HG02623 (cell line): ENCODE measurements at regions not wholly inside any gene's neighbourhood (a gene's known extent, or its start where the extent isn't known, plus 50 kb on each side); places are given as distances from the start of the nearest gene placed in this dataset.

Experiments used
- ATAC-seq: cut with Tn5 transposase; IDR thresholded peaks from one replicate; pipeline ENCODE4 v1.9.1; 2021; ENCODE audit warnings: moderate library complexity; ENCODE audit not compliant: unreplicated experiment

DNA sequence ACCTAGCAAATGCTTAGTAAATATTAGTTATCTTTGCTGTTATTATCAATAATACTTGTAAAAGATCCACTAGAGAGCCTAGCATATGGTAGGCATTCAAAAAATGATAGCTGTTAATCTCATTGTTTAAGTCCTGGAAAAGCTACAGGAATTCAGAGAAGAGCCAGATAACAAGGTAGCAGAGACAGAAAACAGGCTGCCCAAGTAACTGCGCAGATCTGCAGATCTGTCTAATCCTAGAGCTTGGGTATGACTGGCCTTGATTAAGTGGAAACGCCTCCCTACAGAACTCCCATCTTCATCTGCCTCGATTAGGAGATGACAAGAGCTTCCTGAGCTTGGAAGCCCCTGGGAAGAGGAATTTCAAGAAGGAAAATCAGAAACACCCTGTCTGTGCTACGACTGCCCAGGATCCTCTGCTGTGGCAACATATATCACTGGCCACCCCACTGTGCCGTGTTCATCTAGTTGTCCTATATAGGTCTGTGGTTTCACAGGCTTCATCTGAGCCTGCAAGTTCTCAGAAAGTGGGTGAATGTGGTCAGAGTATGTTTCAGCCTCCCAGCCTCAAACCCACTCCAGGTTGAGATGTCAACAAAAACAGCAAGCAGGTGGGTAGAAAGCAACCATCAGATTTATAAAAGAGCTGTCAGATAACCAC, 151.5 kb upstream of the PKDCC start:
- peak; percentile 87 for ATAC-seq

DNA sequence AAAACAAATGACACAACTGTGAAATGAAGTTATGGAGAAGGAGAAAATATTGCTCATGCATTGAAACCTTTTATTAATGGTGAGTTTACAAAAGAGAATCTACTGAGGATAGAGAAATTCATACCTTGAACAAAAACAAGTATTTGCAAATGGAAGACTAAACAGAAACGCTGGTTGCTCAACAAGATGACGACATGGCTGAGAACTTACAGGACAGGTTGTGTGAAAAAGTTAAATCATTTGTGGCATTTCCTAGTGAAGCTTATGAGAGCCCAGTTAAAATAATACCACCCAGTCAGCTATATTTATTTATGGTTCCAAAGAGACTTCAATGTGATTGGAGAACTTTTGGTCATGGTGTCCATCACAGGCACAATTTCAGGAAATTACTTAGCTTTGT, 148.6 kb upstream of the PKDCC start:
- ATAC-seq, result no peak

DNA sequence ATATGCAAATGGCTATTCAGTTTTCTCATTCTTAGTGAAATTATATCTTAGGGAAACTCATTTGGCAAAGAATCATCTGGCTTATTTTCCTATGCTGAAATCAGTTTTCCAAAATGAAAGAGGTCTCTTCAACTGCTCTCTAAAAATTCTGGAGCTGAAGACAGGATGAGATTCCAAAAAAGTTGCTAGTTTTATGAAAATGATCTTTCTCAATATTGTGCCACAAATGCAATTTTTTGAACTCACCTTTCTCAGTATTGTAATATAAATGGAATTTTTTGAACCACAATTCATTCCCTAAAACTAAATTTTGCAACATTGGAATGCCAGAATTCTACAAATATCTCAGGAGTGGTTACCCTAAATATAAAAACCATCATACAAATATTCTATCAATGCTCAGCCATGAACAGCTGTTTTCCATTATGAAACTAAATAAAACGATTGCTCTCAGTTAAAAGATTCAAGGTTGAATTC, 147.7 kb upstream of the PKDCC start:
- ATAC-seq, result no peak

DNA sequence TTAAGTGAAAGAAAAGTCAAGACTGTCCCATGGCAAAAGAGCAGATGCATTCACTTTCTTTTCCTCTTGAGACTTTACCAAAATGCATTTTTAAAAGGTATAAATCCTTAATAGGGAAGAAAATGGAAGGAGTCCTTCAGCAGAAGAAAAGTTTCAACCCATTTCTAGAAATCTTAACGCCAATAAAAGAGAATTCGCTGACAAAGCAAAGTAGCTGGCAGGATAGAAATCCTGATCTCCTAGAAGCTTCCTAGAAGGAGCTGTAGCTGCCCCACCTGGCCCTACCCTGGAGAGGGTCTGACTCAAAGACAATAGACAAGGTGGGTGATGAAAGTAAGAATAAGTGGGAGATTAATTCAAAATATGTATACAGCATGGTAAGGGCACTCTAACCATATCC, 144.9 kb upstream of the PKDCC start:
- ATAC-seq, result no peak

DNA sequence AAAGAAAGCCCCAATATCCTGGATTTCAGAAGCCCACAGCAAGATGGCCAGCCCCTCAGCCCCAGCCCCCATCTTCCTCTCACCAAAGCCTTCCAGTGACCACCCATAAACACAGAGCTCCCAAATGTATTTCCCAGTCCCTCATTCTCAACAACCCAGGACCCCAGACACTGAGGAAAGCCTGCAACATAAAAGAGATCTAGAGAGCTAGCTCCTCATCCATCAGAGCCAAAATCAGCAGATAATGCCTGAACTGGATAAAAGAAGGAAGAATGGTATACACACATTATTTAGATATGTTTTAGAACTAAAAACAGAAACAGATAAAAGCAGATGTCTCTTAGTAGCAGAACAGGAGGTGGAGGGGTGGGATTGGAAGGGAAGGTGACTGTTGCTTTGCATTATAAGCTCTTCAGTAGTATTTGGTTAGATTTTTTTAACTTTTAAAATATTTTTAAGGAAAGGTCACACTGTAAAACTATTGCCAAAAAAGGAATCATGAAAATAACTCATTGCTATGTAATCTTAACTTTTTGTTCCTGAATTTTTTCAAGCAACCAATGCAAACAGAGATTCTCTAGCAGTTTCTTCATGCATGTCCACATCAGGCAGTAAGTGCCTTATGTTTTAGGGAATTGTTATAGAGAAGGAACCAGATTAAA, 144.2 kb upstream of the PKDCC start:
- no peak for ATAC-seq

DNA sequence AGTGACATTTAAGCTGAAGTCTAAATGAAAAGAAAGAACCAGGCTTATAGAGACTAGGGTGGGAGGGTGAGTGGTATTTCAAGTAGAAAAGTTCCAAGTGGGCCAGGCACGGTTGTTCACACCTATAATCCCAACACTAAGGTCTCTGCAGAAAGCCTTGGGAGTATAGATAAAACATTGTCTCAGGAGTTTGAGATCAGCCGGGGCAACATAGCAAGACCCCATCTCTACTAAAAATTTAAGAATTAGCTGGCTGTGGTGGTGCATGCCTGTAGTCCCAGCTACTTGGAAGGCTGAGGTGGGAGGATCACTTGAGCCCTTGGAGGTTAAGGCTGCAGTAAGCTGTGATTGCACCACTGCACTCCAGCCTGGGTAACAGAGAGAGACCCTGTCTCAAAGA, 143.4 kb upstream of the PKDCC start:
- ATAC-seq, result no peak

DNA sequence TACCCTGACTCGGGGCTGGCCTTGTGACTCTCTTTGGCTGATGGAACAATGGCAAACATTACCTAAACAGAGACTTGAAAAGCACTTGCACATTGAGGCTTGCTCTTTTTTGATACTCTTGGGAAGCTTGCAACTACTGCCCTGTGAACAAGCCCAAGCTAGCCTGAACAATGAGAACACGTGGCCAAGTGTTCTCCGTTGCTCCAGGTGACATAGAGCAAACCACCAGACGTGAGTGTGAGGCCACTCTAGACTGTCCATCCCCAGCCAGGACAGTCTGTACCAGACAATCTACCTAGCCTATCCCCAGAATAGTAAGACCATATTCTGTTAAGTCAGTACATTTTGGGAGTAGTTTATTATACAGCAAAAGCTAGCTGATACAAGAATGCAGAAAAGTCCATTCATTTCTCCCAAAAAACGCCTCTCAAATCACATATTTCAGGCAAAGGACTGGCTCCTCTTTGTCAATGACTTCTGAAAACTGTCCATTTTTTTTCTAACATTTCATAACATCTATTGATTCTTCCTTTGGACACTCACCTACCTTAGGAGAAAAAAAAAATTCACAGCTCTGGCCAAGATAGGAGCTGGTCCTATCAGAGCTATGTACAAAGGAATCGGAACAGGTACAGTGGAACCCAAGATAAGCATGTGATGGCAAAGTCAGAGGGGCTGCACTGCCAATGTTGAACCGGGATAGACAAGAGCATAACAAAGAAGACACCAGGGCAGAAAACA, 142.1 kb upstream of the PKDCC start:
- ATAC-seq, result no peak

DNA sequence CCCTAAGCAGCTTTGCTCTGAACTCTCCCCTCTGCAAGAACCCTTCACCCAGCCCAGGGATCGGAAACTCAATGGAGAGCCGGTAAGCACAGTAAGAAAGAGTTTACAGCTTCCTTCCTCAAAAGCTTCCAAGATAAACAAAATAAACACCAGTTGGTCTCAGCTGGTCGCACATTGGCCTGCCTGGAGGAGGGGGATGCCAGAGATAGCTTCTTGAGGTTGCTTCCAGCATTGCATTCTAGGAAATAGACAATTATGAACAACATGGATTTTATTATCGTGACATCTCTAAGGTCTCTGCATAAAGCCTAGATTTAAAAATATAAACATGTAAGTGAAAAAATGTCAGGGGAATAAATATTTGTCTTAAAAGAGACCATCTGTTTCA, 141.5 kb upstream of the PKDCC start:
- no peak for ATAC-seq

DNA sequence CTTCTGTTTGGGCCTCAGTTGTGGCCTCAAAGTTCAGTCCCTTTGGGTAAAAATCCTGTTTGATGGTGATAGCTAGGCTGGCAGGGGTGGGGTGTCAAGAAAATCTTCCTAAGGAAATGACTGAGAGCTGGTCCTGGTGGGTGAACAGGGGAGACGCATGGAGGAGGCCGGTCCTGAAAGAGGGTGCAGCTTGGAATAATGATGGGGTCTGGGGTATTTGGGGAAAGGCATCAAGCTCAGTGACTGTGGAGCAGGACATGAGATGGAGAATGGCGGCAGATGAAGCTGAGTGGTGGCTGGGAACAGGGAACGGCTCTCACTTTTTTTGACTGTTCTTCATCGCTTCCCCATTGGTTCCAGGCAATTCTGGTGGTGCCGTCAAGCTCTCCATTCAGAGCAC, 140.7 kb upstream of the PKDCC start:
- no peak for ATAC-seq

DNA sequence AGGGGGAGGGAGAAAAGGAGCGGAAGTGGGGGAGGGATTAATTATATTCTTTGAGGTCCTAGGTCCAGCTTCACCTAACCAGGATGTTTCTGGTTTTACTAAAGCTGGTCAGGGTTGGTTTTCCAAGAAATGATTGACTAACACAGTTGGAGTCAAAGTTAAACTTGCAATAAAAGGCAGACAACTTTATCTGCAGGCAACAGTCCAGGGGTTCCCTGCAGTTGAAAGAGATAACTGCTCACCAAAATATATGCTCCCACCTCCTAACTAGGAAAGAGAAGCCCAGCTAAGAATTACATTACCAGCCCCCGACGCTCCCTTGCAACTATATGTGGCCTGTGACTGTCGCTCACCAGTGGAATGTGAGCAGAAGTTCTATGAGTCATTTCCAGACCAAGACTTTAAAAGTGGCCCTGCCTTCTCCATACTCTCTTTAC, 140.0 kb upstream of the PKDCC start:
- no peak for ATAC-seq

DNA sequence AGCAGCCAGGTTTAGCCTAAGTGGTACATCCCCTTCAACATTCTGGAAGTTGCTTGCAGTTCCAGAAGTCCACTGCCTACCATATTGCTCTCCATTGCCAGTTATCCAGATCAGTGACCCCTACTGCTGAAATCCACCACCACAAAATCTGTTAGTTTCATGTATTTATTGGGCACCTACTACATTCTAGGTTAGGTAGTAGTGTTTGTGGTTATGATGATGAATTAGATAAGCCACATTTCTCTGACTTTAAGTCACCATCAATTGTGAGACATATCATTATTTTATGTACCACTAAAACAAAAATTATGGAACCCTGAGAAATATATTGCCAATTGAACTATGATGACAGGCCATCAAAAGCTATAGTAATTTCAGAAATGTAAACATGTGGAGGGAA, 139.5 kb upstream of the PKDCC start:
- no peak for ATAC-seq

DNA sequence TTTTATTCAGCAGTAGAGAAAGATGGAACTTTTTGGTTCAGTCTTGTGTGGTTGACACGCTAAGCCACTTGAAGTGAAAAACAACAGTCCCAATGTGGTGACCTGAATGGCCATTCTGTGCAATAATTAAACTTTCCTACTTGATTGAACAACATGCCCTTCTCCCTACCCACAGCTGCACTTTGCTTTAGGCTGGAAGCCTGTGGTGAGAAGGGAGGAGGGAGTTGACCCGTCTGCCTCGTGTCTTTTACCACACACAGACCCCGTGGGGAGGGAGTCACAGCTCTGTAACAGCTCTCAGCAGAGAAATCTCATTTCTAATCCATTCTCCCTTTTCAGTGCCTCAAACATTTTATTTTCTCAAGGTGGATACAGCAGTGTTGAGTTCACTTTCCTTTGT, 138.2 kb upstream of the PKDCC start:
- no peak for ATAC-seq

DNA sequence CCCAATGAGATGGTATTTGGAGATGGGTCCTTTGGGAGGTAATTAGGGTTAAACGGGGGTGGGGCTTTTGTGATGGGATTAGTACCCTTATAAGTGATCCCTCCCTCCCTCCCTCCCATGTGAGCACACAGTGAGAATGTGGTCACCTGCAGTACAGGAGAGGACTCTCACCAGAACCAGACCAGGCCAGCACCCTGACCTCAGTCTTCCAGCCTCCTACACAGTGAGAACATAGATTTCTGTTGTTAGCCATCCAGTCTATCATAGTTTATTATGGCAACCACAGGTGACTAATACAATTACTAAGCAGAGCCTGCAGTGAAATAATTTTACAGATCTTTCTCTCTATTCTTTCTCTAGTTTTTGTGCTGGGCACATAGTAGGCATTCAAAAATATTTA, 137.7 kb upstream of the PKDCC start:
- no peak for ATAC-seq

DNA sequence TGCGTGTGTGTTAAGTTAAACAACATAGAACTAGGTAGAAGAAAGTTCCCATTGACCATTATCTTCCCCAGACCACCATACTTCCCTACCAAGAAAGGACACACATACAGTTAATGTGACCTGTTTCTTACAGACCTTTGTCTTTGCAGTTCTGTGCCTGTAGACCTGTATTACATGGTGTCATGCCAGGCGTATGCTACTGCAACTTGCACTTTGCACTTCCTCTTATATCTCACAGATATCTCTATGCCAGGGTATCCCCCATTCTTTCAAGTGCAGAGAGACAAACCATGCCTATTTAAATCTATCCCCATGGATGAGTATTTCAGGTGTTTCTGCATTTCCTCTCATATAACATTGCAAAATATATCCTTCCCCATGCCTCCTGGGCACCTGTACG, 136.8 kb upstream of the PKDCC start:
- no peak for ATAC-seq

DNA sequence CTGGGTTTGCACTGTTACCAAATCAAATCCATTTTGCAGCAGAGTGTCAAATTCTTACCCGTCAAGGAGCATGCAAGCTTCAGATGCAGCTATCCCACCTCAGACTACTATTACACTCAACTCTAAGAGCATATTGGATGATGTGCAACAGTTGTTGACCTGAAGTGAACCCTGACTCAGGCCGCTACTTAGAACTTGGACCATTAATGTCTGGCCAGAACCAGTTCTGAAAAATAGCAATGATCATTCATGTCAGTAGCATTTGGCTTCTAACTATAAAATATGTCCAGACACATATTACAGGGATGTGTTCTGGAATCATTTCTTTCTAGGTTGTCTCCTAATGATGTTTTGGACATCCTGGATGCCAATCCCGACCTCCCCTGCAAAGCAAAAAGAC, 135.5 kb upstream of the PKDCC start:
- no peak for ATAC-seq

DNA sequence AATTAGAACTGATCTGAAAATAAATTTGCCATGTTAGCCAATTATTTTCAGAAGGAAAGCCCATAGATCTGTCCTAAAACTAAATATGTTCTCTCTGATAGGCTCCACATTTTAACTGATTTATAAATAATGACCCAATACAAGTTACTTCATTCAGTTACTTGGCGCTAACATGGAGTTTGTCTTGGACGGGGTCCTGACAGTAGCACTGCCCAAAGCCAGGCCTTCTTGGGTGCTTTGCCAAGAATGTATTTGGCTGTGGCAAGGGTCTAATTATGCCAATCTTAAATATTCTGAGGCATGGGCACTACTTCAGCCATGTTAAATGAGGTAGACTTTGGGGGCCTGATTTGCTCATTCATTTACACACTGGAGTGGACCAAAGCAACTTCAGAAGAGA, 135.0 kb upstream of the PKDCC start:
- no peak for ATAC-seq

DNA sequence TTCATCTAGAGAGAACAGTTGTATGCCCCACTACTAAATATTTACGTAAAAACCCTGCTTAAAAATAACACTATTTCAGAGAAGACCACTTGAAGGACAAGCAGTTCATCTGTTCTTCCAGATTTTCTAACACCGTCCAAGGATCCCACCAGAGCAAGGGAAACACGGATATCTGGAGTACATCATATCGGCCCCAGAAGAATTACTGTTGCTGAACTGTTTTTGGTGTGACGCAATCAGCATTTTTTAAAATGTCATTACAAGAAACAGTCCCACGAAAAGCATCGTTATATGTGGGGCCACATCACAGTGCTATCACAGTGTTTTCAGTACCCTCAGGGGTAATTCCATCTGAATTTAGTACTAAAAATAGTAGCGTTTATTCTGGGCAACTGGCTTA, 134.5 kb upstream of the PKDCC start:
- no peak for ATAC-seq

DNA sequence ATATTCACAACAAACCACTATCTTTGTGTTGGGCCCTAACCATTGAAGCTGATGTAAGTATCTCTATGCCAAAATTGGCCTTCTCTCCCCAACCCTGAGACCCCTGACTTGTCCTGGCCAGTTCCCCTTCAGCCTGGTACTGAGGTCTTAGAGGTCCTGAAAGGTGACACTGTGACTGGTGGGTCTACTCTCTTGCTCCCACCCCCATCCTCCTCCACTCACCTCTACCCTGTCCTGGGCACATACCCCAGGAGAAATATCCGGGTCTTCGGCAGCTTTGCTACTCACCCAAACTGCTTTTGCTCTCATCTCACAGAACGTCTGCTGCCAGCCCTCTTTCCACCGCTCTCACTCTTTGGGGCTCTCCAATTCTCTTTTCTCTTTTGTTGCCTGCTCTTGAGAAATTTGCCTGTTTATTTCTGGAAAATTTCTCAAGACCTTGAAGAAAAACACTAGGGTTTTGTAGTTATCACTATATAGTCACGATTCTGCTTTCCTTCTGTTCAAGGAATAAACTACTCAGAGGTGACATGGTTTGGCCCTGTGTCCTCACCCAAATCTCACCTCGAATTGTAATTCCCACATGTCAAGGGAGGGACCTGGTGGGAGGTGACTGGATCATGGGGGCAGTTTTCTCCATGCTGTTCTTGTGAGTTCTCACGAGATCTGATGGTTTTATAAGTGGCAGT, 133.8 kb upstream of the PKDCC start:
- no peak for ATAC-seq

DNA sequence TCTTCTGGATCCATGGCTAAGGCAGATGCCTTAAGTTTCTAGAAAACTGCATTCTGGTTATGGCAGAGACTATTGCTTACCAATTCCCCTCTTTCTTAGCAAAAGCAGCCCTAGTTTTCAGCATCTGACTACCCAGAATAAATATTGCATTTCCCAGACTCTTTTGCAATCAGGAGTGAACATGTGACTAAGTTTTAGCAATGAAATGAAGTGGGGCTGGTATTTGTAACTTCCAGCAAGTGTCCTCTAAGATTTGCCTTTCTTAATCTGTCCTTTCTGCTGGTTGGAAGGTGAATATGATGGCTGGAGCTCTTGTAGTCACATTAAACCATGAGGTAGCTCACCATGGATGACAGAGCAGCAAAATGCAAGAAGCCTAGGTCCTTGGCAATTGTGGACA, 132.9 kb upstream of the PKDCC start:
- ATAC-seq, result no peak

DNA sequence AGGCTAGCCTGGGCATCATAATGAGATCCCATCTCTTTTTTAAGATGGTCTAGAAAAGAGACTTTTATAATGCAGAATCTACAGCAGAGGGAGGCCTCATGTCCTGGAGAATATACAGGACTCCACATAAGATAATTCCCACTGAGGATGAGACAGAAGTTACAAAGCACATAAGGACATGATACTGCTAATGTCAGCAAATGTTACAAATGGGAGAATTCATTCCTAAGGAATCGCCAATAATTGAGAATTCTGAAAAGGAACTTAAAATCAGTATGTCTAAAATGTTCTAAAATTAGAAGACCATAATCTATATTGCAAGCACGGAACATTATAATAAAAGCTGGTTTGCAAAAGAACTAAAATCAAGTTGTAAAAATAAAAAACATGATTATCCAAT, 131.6 kb upstream of the PKDCC start:
- ATAC-seq, result no peak

DNA sequence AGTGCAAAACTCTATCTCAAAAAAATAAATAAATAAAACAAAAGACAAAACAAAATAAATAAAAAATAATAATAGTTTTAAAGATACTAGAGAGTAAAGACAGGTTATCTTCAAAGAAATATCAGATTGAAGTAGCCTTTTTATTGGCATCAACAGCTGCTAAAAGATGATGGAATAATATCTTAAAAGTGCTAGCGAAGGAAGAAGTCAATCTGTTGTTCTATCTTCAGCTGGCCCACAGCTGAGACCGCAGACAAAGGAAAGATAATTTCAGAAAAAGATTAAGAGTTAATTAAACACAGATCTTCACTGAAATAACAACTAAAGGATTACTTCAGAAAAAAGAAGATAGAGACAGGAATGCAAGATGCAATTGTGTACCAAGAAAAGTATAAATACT, 130.2 kb upstream of the PKDCC start:
- ATAC-seq, result no peak

DNA sequence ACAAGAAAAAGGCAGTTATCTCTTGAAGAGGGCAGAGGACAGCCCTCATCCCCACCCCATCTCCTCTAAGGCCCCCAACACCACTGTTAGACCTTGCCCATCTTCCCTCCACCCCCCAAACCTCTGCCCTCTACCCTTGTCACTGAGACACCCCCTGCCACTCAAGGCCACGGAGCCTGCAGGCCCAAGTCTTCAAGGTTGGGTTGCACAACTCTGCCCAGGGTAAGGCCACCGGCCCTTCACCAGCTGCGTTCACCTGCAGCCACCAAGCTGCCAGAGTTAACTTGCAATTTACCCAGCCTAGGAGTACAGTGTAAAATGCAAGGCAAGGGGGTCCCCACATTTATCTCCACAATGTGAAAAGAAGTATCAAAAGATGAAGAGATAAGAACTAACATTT, 128.7 kb upstream of the PKDCC start:
- ATAC-seq, result no peak
